NCI-H1417 treated with DMSO at 0.1 percent for 48 hours (cell line): ENCODE measurements at regions not wholly inside any gene's neighbourhood (a gene's known extent, or its start where the extent isn't known, plus 50 kb on each side); places are given as distances from the start of the nearest gene placed in this dataset.

Experiments used
- DNase-seq: peaks from one replicate; lab custom pipeline; 2025; lab: John Stamatoyannopoulos, UW

- DNase-seq = no peak
Observed at GRCh38 chr2:134175834-134176233, 78.0 kb upstream of the MGAT5 start.

GRCh38 chr2:134177351-134177931 is 76.4 kb upstream of the MGAT5 start:
- DNase-seq = no peak

- DNase-seq = no peak
Observed at GRCh38 chr2:134178138-134178877, 75.6 kb upstream of the MGAT5 start.

GRCh38 chr2:134181219-134181618 is 72.7 kb upstream of the MGAT5 start:
- DNase-seq = no peak

- DNase-seq = no peak
Observed at GRCh38 chr2:134183679-134184078, 70.2 kb upstream of the MGAT5 start.

- no peak for DNase-seq
Observed at GRCh38 chr2:134185639-134186038, 68.2 kb upstream of the MGAT5 start.

- no peak for DNase-seq
Observed at GRCh38 chr2:134189009-134189720, 64.7 kb upstream of the MGAT5 start.

- no peak for DNase-seq
Observed at GRCh38 chr2:134190062-134190806, 63.6 kb upstream of the MGAT5 start.

- no peak for DNase-seq
Observed at GRCh38 chr2:134190807-134191203, 63.1 kb upstream of the MGAT5 start.

- DNase-seq = no peak
Observed at GRCh38 chr2:134191835-134192234, 62.0 kb upstream of the MGAT5 start.

- DNase-seq = no peak
Observed at GRCh38 chr2:134193006-134193405, 60.9 kb upstream of the MGAT5 start.

GRCh38 chr2:134194519-134194918 is 59.4 kb upstream of the MGAT5 start:
- no peak for DNase-seq

- DNase-seq = no peak
Observed at GRCh38 chr2:134195341-134195740, 58.5 kb upstream of the MGAT5 start.

GRCh38 chr2:134197445-134197844 is 56.4 kb upstream of the MGAT5 start:
- DNase-seq = no peak

- no peak for DNase-seq
Observed at GRCh38 chr2:134198006-134198634, 55.8 kb upstream of the MGAT5 start.

- DNase-seq = no peak
Observed at GRCh38 chr2:134199123-134199522, 54.7 kb upstream of the MGAT5 start.

- DNase-seq = no peak
Observed at GRCh38 chr2:134200036-134200618, 53.7 kb upstream of the MGAT5 start.

- no peak for DNase-seq
Observed at GRCh38 chr2:134201533-134201932, 52.3 kb upstream of the MGAT5 start.

- no peak for DNase-seq
Observed at GRCh38 chr2:134202371-134202770, 51.5 kb upstream of the MGAT5 start.

- no peak for DNase-seq
Observed at GRCh38 chr2:134203175-134203574, 50.7 kb upstream of the MGAT5 start.
